Smooth muscle cell (in vitro differentiated cells): ENCODE measurements at regions not wholly inside any gene's neighbourhood (a gene's known extent, or its start where the extent isn't known, plus 50 kb on each side); places are given as distances from the start of the nearest gene placed in this dataset.

ENCODE experiments used
- DNase-seq: peaks from one replicate; lab custom pipeline; 2025; ENCODE audit not compliant: unreplicated experiment; lab: John Stamatoyannopoulos, UW
- H2AFZ ChIP-seq: fragments of 200-600 bp; sonication (generic); 2 replicates; pipeline ENCODE4 v1.6.0; 2016; ENCODE audit warnings: antibody characterized with exemption, low read depth, mild to moderate bottlenecking
- H3F3A ChIP-seq: fragments of 200-600 bp; sonication (generic); 2 replicates; pipeline ENCODE4 v1.6.0; 2017; ENCODE audit warnings: antibody characterized with exemption, low read depth
- H3K27ac ChIP-seq: fragments of 200-600 bp; sonication (generic); 2 replicates; pipeline ENCODE4 v1.5.1; 2016; ENCODE audit warnings: low read depth, mild to moderate bottlenecking
- H3K27me3 ChIP-seq: fragments of 200-600 bp; sonication (generic); 2 replicates; pipeline ENCODE4 v1.6.1; 2016; ENCODE audit warnings: low read depth, mild to moderate bottlenecking
- H3K36me3 ChIP-seq: fragments of 200-600 bp; sonication (generic); 2 replicates; pipeline ENCODE4 v1.5.1; 2016; ENCODE audit warnings: low read depth
- H3K4me1 ChIP-seq: fragments of 200-600 bp; sonication (generic); 2 replicates; pipeline ENCODE4 v1.5.1; 2016; ENCODE audit warnings: low read depth
- H3K4me2 ChIP-seq: fragments of 200-600 bp; sonication (generic); 2 replicates; pipeline ENCODE4 v1.6.0; 2016; ENCODE audit warnings: mild to moderate bottlenecking
- H3K4me3 ChIP-seq: fragments of 200-600 bp; sonication (generic); 2 replicates; pipeline ENCODE4 v1.5.1; 2016; ENCODE audit warnings: mild to moderate bottlenecking
- H3K79me2 ChIP-seq: fragments of 200-600 bp; sonication (generic); 2 replicates; pipeline ENCODE4 v1.6.0; 2016; ENCODE audit warnings: low read depth, mild to moderate bottlenecking
- H3K9ac ChIP-seq: fragments of 200-600 bp; sonication (generic); 2 replicates; pipeline ENCODE4 v1.6.0; 2016; ENCODE audit warnings: low read depth
- H3K9me3 ChIP-seq: fragments of 200-600 bp; sonication (generic); replicated peaks from 2 replicates; pipeline ENCODE4 v1.5.1; 2016; ENCODE audit warnings: low read depth
- H4K20me1 ChIP-seq: fragments of 200-600 bp; sonication (generic); 2 replicates; pipeline ENCODE4 v1.6.0; 2016; ENCODE audit warnings: low read depth
- CTCF ChIP-seq: fragments of 200-600 bp; sonication (generic); IDR thresholded peaks from 2 replicates; pipeline ENCODE4 v1.5.1; 2017; ENCODE audit warnings: borderline replicate concordance, mild to moderate bottlenecking, antibody characterized with exemption; ENCODE audit not compliant: insufficient read depth, poor library complexity, severe bottlenecking
- WGBS: methylation state at CpG from one replicate; pipeline ENCODE4 v1.1.7; 2016; ENCODE audit warnings: low lambda C conversion rate; 5-methylcytosine and 5-hydroxymethylcytosine counted together

GRCh38 chr9:13648068-13648467 lies 368.6 kb upstream of the MPDZ start:
- Histone ChIP-seq H4K20me1 (no peaks in the 10 kb centered on the region), H3K36me3 (no peaks in the 10 kb centered on the region), H3K9ac (no peak overlapping the region), H3K4me1 (no peaks in the 10 kb centered on the region), H3K27ac (no peak overlapping the region), H3K27me3 (no peaks in the 10 kb centered on the region), H3F3A (no peaks in the 10 kb centered on the region), H3K9me3 (no peaks in the 10 kb centered on the region), H2AFZ (no peak overlapping the region), H3K79me2 (no peaks in the 10 kb centered on the region), H3K4me2 (no peak overlapping the region), H3K4me3 (no peak overlapping the region)
- TF ChIP-seq CTCF = no peak
- no peak for DNase-seq

DNA sequence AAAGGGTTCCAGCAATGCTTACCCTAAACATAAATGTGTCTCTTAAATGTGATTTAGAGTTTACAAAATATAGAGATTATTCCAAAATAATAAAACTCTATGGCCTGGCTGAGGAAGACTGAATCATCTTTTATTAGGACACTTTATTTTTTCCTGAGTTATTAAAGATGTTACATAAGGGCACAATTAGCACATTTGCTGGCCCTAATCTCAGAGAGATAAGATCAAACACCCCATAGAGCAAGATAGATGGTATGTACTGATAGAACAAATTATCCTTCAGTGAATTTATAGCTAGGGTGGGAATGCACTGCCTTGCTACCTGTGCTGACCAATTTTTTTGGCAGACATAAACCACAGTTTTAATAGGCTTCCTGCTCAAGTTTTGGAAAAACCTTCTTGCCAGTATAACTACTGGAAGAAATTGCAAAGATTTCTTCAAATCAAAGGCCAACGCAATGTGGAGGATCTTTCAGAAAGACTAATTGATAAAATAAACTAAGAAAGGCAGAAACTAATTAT lies 367.1 kb upstream of the MPDZ start:
- TF ChIP-seq CTCF = no peak
- no peaks in the 10 kb centered on the region for H3K36me3 ChIP-seq
- H3K4me2 ChIP-seq = no peak overlapping the region
- H3F3A ChIP-seq = no peaks in the 10 kb centered on the region
- H3K79me2 ChIP-seq = no peaks in the 10 kb centered on the region
- 97% methylated on average over 1 of the region's 1 CpG for WGBS
- H3K27me3 ChIP-seq = no peaks in the 10 kb centered on the region
- no peaks in the 10 kb centered on the region for H4K20me1 ChIP-seq
- H2AFZ ChIP-seq = no peak overlapping the region
- H3K9ac ChIP-seq = no peak overlapping the region
- no peak for DNase-seq
- H3K4me1 ChIP-seq = no peaks in the 10 kb centered on the region
- no peaks in the 10 kb centered on the region for H3K9me3 ChIP-seq
- H3K4me3 ChIP-seq = no peak overlapping the region
- no peak overlapping the region for H3K27ac ChIP-seq

- H3K9ac ChIP-seq = no peak overlapping the region
- no peaks in the 10 kb centered on the region for H3K9me3 ChIP-seq
- WGBS = 97% methylated on average over 1 of the region's 1 CpG
- TF ChIP-seq CTCF = no peak
- no peak overlapping the region for H2AFZ ChIP-seq
- H4K20me1 ChIP-seq = no peaks in the 10 kb centered on the region
- no peak for DNase-seq
- H3F3A ChIP-seq = no peaks in the 10 kb centered on the region
- H3K36me3 ChIP-seq = no peaks in the 10 kb centered on the region
- no peaks in the 10 kb centered on the region for H3K27me3 ChIP-seq
- no peaks in the 10 kb centered on the region for H3K4me1 ChIP-seq
- H3K4me2 ChIP-seq = no peak overlapping the region
- H3K27ac ChIP-seq = no peak overlapping the region
- H3K79me2 ChIP-seq = no peaks in the 10 kb centered on the region
- no peak overlapping the region for H3K4me3 ChIP-seq
These were observed 366.1 kb upstream of the MPDZ start for GRCh38 chr9:13645557-13645956.

DNA sequence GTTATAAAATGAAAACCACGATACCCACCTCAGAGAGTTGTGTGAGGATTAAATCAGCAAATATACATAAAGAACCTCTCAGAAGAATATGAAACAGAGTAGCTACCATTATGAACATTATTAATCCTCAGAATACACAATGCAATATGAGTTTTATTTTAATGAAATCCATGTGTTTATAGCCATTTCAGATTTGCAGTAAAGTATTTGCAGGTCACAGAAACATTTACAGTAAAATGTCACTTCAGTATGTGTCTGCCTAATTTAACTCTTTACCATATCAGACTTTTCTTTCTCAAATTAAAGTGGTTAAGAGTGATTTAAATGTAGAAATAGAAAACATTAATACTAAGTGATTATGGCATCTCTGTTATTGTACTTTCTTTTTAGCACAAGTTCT lies 365.2 kb upstream of the MPDZ start:
- Histone ChIP-seq H3K36me3 (no peaks in the 10 kb centered on the region), H4K20me1 (no peaks in the 10 kb centered on the region), H3K4me3 (no peak overlapping the region), H3K4me1 (no peaks in the 10 kb centered on the region), H2AFZ (no peak overlapping the region), H3K27ac (no peak overlapping the region), H3K9ac (no peak overlapping the region), H3K27me3 (no peaks in the 10 kb centered on the region), H3F3A (no peaks in the 10 kb centered on the region), H3K4me2 (no peak overlapping the region), H3K9me3 (no peaks in the 10 kb centered on the region), H3K79me2 (no peaks in the 10 kb centered on the region)
- DNase-seq = no peak
- 61% methylated on average over 1 of the region's 1 CpG for WGBS
- no peak for TF ChIP-seq CTCF
